SH-SY5Y (cell line): ENCODE measurements at regions not wholly inside any gene's neighbourhood (a gene's known extent, or its start where the extent isn't known, plus 50 kb on each side); places are given as distances from the start of the nearest gene placed in this dataset.

Source experiments
- GATA2 ChIP-seq: IDR thresholded peaks from 2 replicates; pipeline ENCODE4 v1.6.1; 2011; ENCODE audit warnings: mild to moderate bottlenecking, low read depth, low read length
- GATA3 ChIP-seq: IDR thresholded peaks from 2 replicates; pipeline ENCODE4 v1.6.1; 2011; ENCODE audit warnings: low read depth, mild to moderate bottlenecking, low read length, moderate library complexity

- TF ChIP-seq GATA2: no peak
- no peak for TF ChIP-seq GATA3
Observed at GRCh38 chr20:60473211-60473610, 515.0 kb downstream of the CDH26 start.
